ENCODE measurements at regions not wholly inside any gene's neighbourhood (a gene's known extent, or its start where the extent isn't known, plus 50 kb on each side); places are given as distances from the start of the nearest gene placed in this dataset.
"Not testable (repeated sequence)": the region's sequence is repeated elsewhere in the genome, so short reads cannot be mapped to it uniquely, and the experiment has no call there.

- no peak for DNase-seq
Measured at GRCh38 chr3:88298189-88298588, 148.4 kb downstream of the C3orf38 start.

GRCh38 chr3:88301273-88301995 lies 151.7 kb downstream of the C3orf38 start:
- DNase-seq, result no peak

GRCh38 chr3:88301996-88302393 lies 152.2 kb downstream of the C3orf38 start:
- DNase-seq, result no peak

GRCh38 chr3:88303331-88303904 lies 153.7 kb downstream of the C3orf38 start:
- DNase-seq, result not testable (repeated sequence)

- no peak for DNase-seq
Measured at GRCh38 chr3:88307666-88308065, 157.9 kb downstream of the C3orf38 start.

GRCh38 chr3:88311826-88312225 lies 162.1 kb downstream of the C3orf38 start:
- no peak for DNase-seq

- DNase-seq, result no peak
Measured at GRCh38 chr3:88312256-88312655, 162.5 kb downstream of the C3orf38 start.

GRCh38 chr3:88318067-88318466 lies 168.3 kb downstream of the C3orf38 start:
- DNase-seq, result no peak

- no peak for DNase-seq
Measured at GRCh38 chr3:88321363-88322050, 171.7 kb downstream of the C3orf38 start.

- DNase-seq, result no peak
Measured at GRCh38 chr3:88324788-88325187, 175.0 kb downstream of the C3orf38 start.

- DNase-seq, result no peak
Measured at GRCh38 chr3:88334187-88334868, 184.6 kb downstream of the C3orf38 start.

GRCh38 chr3:88336894-88337293 lies 187.1 kb downstream of the C3orf38 start:
- no peak for DNase-seq

- no peak for DNase-seq
Measured at GRCh38 chr3:88343264-88343663, 193.5 kb downstream of the C3orf38 start.

- DNase-seq, result no peak
Measured at GRCh38 chr3:88346643-88347042, 196.9 kb downstream of the C3orf38 start.

- DNase-seq, result no peak
Measured at GRCh38 chr3:88362428-88362827, 212.7 kb downstream of the C3orf38 start.

- no peak for DNase-seq
Measured at GRCh38 chr3:88364926-88365325, 215.2 kb downstream of the C3orf38 start.

GRCh38 chr3:88369337-88369736 lies 219.6 kb downstream of the C3orf38 start:
- DNase-seq, result no peak

GRCh38 chr3:88369767-88370166 lies 220.0 kb downstream of the C3orf38 start:
- no peak for DNase-seq

GRCh38 chr3:88385090-88385489 lies 235.3 kb downstream of the C3orf38 start:
- no peak for DNase-seq

- DNase-seq, result no peak
Measured at GRCh38 chr3:88398581-88398980, 248.8 kb downstream of the C3orf38 start.

- DNase-seq, result no peak
Measured at GRCh38 chr3:88403319-88403718, 253.6 kb downstream of the C3orf38 start.

GRCh38 chr3:88408097-88408496 lies 258.3 kb downstream of the C3orf38 start:
- no peak for DNase-seq

GRCh38 chr3:88408935-88409334 lies 259.2 kb downstream of the C3orf38 start:
- no peak for DNase-seq

- DNase-seq, result no peak
Measured at GRCh38 chr3:88410259-88410658, 260.5 kb downstream of the C3orf38 start.

Data from GDM1 (cell line).